ENCODE measurements at regions not wholly inside any gene's neighbourhood (a gene's known extent, or its start where the extent isn't known, plus 50 kb on each side); places are given as distances from the start of the nearest gene placed in this dataset.

- no peak overlapping the region for H3K27ac Mint-ChIP-seq
- DNase-seq (no peak), ATAC-seq (ENCODE audit: low read depth) (no peak)
- intact Hi-C loops (cut with micrococcal nuclease): no loop called here
- no peaks in the 10 kb centered on the region for H3K27me3 Mint-ChIP-seq
- TF ChIP-seq, protein P1, sequence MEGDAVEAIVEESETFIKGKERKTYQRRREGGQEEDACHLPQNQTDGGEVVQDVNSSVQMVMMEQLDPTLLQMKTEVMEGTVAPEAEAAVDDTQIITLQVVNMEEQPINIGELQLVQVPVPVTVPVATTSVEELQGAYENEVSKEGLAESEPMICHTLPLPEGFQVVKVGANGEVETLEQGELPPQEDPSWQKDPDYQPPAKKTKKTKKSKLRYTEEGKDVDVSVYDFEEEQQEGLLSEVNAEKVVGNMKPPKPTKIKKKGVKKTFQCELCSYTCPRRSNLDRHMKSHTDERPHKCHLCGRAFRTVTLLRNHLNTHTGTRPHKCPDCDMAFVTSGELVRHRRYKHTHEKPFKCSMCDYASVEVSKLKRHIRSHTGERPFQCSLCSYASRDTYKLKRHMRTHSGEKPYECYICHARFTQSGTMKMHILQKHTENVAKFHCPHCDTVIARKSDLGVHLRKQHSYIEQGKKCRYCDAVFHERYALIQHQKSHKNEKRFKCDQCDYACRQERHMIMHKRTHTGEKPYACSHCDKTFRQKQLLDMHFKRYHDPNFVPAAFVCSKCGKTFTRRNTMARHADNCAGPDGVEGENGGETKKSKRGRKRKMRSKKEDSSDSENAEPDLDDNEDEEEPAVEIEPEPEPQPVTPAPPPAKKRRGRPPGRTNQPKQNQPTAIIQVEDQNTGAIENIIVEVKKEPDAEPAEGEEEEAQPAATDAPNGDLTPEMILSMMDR (IDR thresholded peaks at IDR 0.05): no peak
- POLR2A ChIA-PET: no interaction called here
- CTCF ChIA-PET: no interaction called here
- H3K4me1 Mint-ChIP-seq: no peaks in the 10 kb centered on the region
- H3K36me3 Mint-ChIP-seq (ENCODE audit: low read depth): no peaks in the 10 kb centered on the region
- no peak overlapping the region for H3K4me3 Mint-ChIP-seq
- no peaks in the 10 kb centered on the region for H3K9me3 Mint-ChIP-seq
Measured at GRCh38 chr6:91822581-91822980, 1235.7 kb upstream of the MAP3K7 start.

DNA sequence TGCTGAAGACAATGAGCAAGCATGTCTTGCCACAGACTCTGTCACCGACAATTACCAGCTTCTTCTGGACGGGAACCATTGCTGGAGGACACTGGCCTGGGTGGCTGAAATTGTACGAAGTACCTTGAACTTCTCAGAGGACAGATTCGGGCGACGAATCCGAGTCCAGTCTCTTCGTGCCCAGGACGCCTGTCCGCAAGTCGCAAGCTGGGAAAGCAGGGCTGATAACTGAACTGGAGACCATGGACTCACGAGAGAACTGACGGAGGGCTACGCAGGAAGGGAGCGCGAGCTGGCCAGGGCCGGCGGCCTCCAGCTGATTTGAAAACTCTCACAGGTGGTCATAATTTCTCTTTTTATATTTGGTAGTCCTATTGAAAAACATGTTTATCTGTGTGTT lies 1229.5 kb upstream of the MAP3K7 start:
- no peak overlapping the region for H3K27ac Mint-ChIP-seq
- no peaks in the 10 kb centered on the region for H3K9me3 Mint-ChIP-seq
- no peaks in the 10 kb centered on the region for H3K36me3 Mint-ChIP-seq (ENCODE audit: low read depth)
- ChIA-PET POLR2A (no interaction called here), CTCF (no interaction called here)
- no peaks in the 10 kb centered on the region for H3K4me1 Mint-ChIP-seq
- TF ChIP-seq, protein P1 (IDR thresholded peaks at IDR 0.05): no peak
- ATAC-seq (ENCODE audit: low read depth) (no peak), DNase-seq (no peak)
- H3K4me3 Mint-ChIP-seq: no peak overlapping the region
- H3K27me3 Mint-ChIP-seq: no peaks in the 10 kb centered on the region
- intact Hi-C loops (cut with micrococcal nuclease): no loop called here

GRCh38 chr6:91813641-91814040 lies 1226.8 kb upstream of the MAP3K7 start:
- no peaks in the 10 kb centered on the region for H3K4me1 Mint-ChIP-seq
- DNase-seq (no peak), ATAC-seq (ENCODE audit: low read depth) (no peak)
- H3K27me3 Mint-ChIP-seq: no peaks in the 10 kb centered on the region
- no peak overlapping the region for H3K27ac Mint-ChIP-seq
- intact Hi-C loops (cut with micrococcal nuclease): no loop called here
- no peak overlapping the region for H3K4me3 Mint-ChIP-seq
- H3K36me3 Mint-ChIP-seq (ENCODE audit: low read depth): no peaks in the 10 kb centered on the region
- ChIA-PET CTCF (no interaction called here), POLR2A (no interaction called here)
- TF ChIP-seq, protein P1 (IDR thresholded peaks at IDR 0.05): no peak
- peaks cover 2% of the 10 kb centered on the region for H3K9me3 Mint-ChIP-seq

- H3K4me3 Mint-ChIP-seq: no peak overlapping the region
- DNase-seq: no peak
- intact Hi-C loops (cut with micrococcal nuclease): no loop called here
- TF ChIP-seq, protein P1 (IDR thresholded peaks at IDR 0.05): no peak
- POLR2A ChIA-PET: no interaction called here
- CTCF ChIA-PET: no interaction called here
- no peak for ATAC-seq (ENCODE audit: low read depth)
- H3K4me1 Mint-ChIP-seq: no peaks in the 10 kb centered on the region
- H3K36me3 Mint-ChIP-seq (ENCODE audit: low read depth): no peaks in the 10 kb centered on the region
- H3K9me3 Mint-ChIP-seq: peaks cover 2% of the 10 kb centered on the region
- no peaks in the 10 kb centered on the region for H3K27me3 Mint-ChIP-seq
- no peak overlapping the region for H3K27ac Mint-ChIP-seq
Measured at GRCh38 chr6:91812596-91813274, 1225.9 kb upstream of the MAP3K7 start.

DNA sequence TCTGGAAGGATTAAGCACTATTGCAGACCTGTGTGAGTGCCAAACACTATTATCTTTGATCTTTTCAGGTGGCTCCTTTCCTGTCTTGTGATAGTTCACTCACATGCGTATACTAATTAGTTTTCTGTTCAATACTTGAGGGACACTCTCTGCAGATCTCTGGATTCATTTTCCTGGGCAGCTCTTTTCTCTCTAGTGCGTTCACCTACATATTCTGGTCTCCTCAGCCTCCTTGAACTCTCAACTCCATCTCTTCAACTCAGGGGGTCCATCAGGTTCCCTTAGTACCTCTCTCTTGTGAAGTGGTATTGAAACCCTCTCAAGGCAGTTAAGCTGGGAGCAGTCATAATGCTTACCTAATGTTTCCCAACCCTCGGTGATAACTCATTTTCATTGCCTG lies 1218.1 kb upstream of the MAP3K7 start:
- no peaks in the 10 kb centered on the region for H3K4me1 Mint-ChIP-seq
- H3K27me3 Mint-ChIP-seq: no peaks in the 10 kb centered on the region
- TF ChIP-seq, protein P1 (IDR thresholded peaks at IDR 0.05): no peak
- ATAC-seq (ENCODE audit: low read depth) (no peak), DNase-seq (no peak)
- no peak overlapping the region for H3K27ac Mint-ChIP-seq
- H3K9me3 Mint-ChIP-seq: no peaks in the 10 kb centered on the region
- no peak overlapping the region for H3K4me3 Mint-ChIP-seq
- ChIA-PET CTCF (no interaction called here), POLR2A (no interaction called here)
- H3K36me3 Mint-ChIP-seq (ENCODE audit: low read depth): no peaks in the 10 kb centered on the region
- intact Hi-C loops (cut with micrococcal nuclease): no loop called here

All from activated B cell treated with CpG ODN at 0.5 μM for 24 hours (primary cell).